ENCODE measurements at regions not wholly inside any gene's neighbourhood (a gene's known extent, or its start where the extent isn't known, plus 50 kb on each side); places are given as distances from the start of the nearest gene placed in this dataset.

DNA sequence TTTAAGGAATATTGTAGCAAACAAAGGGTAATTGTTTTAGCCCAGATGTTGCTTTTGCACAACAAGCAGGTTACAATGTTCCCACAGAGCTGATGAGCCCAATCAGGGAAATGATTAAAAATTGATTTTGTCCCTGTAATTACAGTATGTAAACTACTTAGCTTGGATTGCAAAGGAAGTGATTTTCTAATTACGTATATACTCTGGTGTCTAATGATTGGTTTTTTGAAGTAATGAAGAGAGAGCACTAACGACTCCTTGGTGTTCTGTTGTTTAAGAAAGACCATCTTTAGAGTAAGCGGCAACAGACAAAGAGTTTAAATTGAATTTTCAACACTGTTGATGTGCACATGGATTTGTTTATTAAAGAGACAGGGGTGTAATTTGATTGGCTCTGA is 95.3 kb upstream of the ZNF536 start:
- peaks cover 34% of the 10 kb centered on the region for H3K27me3 ChIP-seq
- no peaks in the 10 kb centered on the region for H3K36me3 ChIP-seq
- no peak overlapping the region for H3K4me3 ChIP-seq
- no peak overlapping the region for H3K27ac ChIP-seq
- DNase-seq (ENCODE audit: low spot score in 2 of 2), result no peak
- peaks cover 7% of the 10 kb centered on the region for H3K9me3 ChIP-seq
- TF ChIP-seq POLR2A (IDR thresholded peaks at IDR 0.05) (no peak), EP300 (IDR thresholded peaks at IDR 0.05) (no peak), POLR2AphosphoS5 (IDR thresholded peaks at IDR 0.05) (no peak)
- TF ChIP-seq, protein P1, sequence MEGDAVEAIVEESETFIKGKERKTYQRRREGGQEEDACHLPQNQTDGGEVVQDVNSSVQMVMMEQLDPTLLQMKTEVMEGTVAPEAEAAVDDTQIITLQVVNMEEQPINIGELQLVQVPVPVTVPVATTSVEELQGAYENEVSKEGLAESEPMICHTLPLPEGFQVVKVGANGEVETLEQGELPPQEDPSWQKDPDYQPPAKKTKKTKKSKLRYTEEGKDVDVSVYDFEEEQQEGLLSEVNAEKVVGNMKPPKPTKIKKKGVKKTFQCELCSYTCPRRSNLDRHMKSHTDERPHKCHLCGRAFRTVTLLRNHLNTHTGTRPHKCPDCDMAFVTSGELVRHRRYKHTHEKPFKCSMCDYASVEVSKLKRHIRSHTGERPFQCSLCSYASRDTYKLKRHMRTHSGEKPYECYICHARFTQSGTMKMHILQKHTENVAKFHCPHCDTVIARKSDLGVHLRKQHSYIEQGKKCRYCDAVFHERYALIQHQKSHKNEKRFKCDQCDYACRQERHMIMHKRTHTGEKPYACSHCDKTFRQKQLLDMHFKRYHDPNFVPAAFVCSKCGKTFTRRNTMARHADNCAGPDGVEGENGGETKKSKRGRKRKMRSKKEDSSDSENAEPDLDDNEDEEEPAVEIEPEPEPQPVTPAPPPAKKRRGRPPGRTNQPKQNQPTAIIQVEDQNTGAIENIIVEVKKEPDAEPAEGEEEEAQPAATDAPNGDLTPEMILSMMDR (IDR thresholded peaks at IDR 0.05), result no peak
- H3K4me1 ChIP-seq, result no peaks in the 10 kb centered on the region
- WGBS, result 59% methylated on average over 3 of the region's 3 CpGs

DNA sequence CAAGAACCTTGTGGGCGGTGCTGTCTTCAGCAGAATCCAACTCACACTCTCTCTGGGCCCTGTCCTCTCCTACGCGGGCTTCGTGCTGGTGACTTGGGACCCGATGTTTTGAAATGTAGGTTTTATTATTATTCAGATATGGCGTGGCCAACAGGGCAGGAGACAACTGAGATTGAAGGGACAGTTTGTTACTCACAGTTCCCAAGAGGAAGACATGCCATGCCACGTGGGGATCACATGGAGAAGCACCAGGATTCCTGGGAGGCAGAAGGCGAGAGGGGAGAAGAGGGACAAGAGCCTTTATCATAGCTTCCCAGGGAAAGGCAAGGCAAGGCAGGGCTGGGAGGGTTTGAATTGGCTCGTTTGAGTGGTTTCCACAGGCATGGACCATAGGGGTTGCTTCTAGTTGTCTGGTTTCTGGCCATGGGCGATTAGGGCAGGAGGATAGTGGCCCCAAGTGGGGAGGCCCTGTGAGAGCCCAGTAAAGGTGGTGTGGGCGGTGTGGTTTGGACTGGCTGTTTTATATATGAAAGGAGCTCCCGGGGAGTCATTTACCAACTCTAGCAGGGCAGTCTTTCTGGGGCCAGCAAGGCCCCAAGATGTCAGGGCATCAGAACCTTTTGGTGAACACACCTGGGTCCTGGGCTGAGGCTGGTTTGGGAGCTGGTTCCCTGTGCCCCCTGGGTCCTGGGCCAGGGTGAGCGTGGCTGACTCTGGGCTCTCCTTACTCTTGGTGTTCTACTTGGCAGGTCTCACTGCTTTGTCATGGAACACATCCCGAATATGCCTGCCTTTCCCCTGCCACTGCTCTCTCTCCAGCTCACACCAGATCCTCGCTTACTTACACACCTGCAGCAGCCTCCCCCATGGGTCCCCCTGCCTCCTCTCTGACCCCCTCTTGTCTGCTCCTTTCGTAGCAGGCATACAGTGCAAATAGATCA is 94.0 kb upstream of the ZNF536 start:
- TF ChIP-seq EP300 (IDR thresholded peaks at IDR 0.05) (no peak), POLR2A (IDR thresholded peaks at IDR 0.05) (no peak), POLR2AphosphoS5 (IDR thresholded peaks at IDR 0.05) (no peak)
- TF ChIP-seq, protein P1 (IDR thresholded peaks at IDR 0.05), result no peak

DNA sequence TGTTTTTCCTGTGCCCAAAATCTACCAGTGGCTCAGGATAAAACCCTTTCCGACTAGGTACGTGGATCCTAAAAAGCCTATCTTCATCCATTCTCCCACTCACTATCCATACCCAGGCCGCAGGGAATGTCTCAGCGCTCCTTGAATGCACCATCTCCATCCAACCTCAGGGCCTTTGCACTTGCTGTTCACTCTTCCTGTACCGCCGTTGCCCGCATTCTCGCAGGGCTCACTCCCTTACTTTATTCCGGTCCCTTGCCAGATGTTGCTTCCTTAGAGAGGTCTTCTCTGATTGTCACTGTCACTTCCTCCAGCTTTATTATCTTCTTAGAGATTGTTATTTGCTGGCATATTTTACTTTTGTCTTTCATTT is 93.3 kb upstream of the ZNF536 start:
- peaks cover 37% of the 10 kb centered on the region for H3K27me3 ChIP-seq
- WGBS, result 94% methylated on average over 9 of the region's 9 CpGs
- no peaks in the 10 kb centered on the region for H3K36me3 ChIP-seq
- TF ChIP-seq, protein P1 (IDR thresholded peaks at IDR 0.05), result no peak
- TF ChIP-seq EP300 (IDR thresholded peaks at IDR 0.05) (no peak), POLR2AphosphoS5 (IDR thresholded peaks at IDR 0.05) (no peak), POLR2A (IDR thresholded peaks at IDR 0.05) (no peak)
- no peak overlapping the region for H3K27ac ChIP-seq
- no peak overlapping the region for H3K4me3 ChIP-seq
- no peaks in the 10 kb centered on the region for H3K9me3 ChIP-seq
- DNase-seq (ENCODE audit: low spot score in 2 of 2), result no peak
- H3K4me1 ChIP-seq, result no peaks in the 10 kb centered on the region

More for the DNA sequence above, 94.0 kb upstream of the ZNF536 start:
- Histone ChIP-seq H3K4me1 (no peaks in the 10 kb centered on the region), H3K4me3 (no peak overlapping the region), H3K9me3 (peaks cover 4% of the 10 kb centered on the region), H3K36me3 (no peaks in the 10 kb centered on the region), H3K27ac (no peak overlapping the region), H3K27me3 (peaks cover 37% of the 10 kb centered on the region)
- no peak for DNase-seq (ENCODE audit: low spot score in 2 of 2)
- WGBS, result 90% methylated on average over 16 of the region's 16 CpGs

DNA sequence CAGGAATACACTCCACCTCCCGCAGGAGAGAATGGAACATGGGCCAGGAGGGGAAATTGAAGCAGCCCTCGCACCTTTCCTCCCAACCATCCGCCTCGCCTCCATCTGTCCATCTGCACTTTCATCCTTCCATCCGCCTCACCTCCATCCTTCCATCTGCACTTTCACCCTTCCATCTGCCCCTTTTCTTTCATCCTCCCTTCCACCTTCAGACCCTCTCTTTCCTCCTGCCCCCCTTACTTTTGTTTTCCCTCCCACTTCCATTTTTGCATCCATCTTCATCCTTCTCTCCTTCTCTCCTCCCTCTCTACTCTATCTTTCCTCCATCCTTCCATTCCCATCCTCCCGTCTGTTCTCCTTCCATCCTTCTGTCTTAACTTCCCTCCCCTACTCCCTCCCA is 92.2 kb upstream of the ZNF536 start:
- TF ChIP-seq POLR2AphosphoS5 (IDR thresholded peaks at IDR 0.05) (no peak), EP300 (IDR thresholded peaks at IDR 0.05) (no peak), POLR2A (IDR thresholded peaks at IDR 0.05) (no peak)
- TF ChIP-seq, protein P1 (IDR thresholded peaks at IDR 0.05), result no peak
- DNase-seq (ENCODE audit: low spot score in 2 of 2), result no peak
- no peaks in the 10 kb centered on the region for H3K9me3 ChIP-seq
- no peak overlapping the region for H3K27ac ChIP-seq
- H3K4me3 ChIP-seq, result no peak overlapping the region
- 91% methylated on average over 6 of the region's 6 CpGs for WGBS
- H3K27me3 ChIP-seq, result peaks cover 37% of the 10 kb centered on the region
- H3K36me3 ChIP-seq, result no peaks in the 10 kb centered on the region
- no peaks in the 10 kb centered on the region for H3K4me1 ChIP-seq

DNA sequence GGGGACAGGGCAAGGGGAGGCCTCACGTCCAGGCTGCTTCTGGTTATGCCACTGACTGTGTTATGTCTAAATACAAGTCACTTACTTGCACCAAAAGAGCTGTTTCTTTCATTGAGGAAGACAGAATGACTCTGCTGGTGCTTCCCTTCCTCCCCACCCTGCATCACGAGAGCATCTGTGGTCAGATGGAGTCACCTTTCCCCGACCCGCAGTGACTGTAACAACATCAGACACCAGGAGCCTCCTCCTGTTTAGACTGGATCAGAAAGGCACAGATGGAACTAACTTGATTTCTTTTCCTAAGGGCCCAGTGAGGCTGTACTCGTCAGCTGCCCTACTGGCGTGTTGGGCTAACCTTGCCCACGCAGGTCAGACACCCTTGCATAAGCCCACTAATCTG is 90.3 kb upstream of the ZNF536 start:
- Histone ChIP-seq H3K4me3 (no peak overlapping the region), H3K4me1 (no peaks in the 10 kb centered on the region), H3K36me3 (no peaks in the 10 kb centered on the region), H3K27me3 (peaks cover 42% of the 10 kb centered on the region), H3K27ac (no peak overlapping the region), H3K9me3 (no peaks in the 10 kb centered on the region)
- WGBS, result 79% methylated on average over 3 of the region's 7 CpGs
- DNase-seq (ENCODE audit: low spot score in 2 of 2), result no peak
- TF ChIP-seq POLR2AphosphoS5 (IDR thresholded peaks at IDR 0.05), result no peak
